B cell (primary cell): ENCODE measurements at regions not wholly inside any gene's neighbourhood (a gene's known extent, or its start where the extent isn't known, plus 50 kb on each side); places are given as distances from the start of the nearest gene placed in this dataset.

Source experiments
- ATAC-seq: fragments of 200-7000 bp; cut with Tn5 transposase; one replicate; pipeline ENCODE4 v1.10.0; 2021; ENCODE audit warnings: low read depth, mild to moderate bottlenecking, moderate number of reproducible peaks, moderate library complexity
- CTCF ChIA-PET: fragments of 350-600 bp; sonication (Branson Sonifier 250); formaldehyde crosslinking; loops from one replicate; lab custom pipeline; 2021; ENCODE audit warnings: antibody characterized with exemption, inconsistent platforms; lab: Charles Lee
- POLR2A ChIA-PET: fragments of 350-600 bp; sonication (Branson Sonifier 250); formaldehyde crosslinking; loops from one replicate; lab custom pipeline; 2021; ENCODE audit warnings: antibody characterized with exemption; lab: Charles Lee
- DNase-seq: peaks from one replicate; pipeline ENCODE4 v3.0.0; 2013
- H2AFZ ChIP-seq: 2 replicates; pipeline ENCODE4 v1.6.1; 2012; ENCODE audit warnings: mild to moderate bottlenecking, low read depth, low read length; ENCODE audit not compliant: insufficient read depth, poor library complexity, severe bottlenecking
- H3K27ac ChIP-seq, 2 donors: 1 replicate in 1 of 2; 2 replicates in 1 of 2; pipeline ENCODE4 v1.5.1; 2012 to 2013; ENCODE audit warnings: low read length in 2 of 2, mild to moderate bottlenecking in 2 of 2, moderate library complexity in 1 of 2
- H3K27me3 ChIP-seq, 4 experiments: fragments of 200-600 bp in 1 of 4; sonication (generic) in 1 of 4; replicated peaks in 1 of 4; 1 replicate in 2 of 4; 2 replicates in 2 of 4; pipeline versions ENCODE4 v1.6.1 to v1.7.0; 2013 to 2016; ENCODE audit warnings: low read length in 3 of 4, mild to moderate bottlenecking in 2 of 4, mixed read lengths in 1 of 4, moderate library complexity in 1 of 4; ENCODE audit not compliant: insufficient read depth in 4 of 4, control insufficient read depth in 3 of 4; ENCODE audit errors: control extremely low read depth in 1 of 4
- H3K36me3 ChIP-seq, 2 experiments: replicated peaks in 1 of 2; 1 replicate in 1 of 2; 2 replicates in 1 of 2; pipeline versions ENCODE4 v1.6.1 to v1.7.1; 2013; ENCODE audit warnings: low read length in 1 of 2; ENCODE audit not compliant: insufficient read depth in 2 of 2, control insufficient read depth in 1 of 2; ENCODE audit errors: control extremely low read depth in 1 of 2, extremely low read depth in 1 of 2
- H3K4me1 ChIP-seq, 2 donors: fragments of 200-600 bp in 1 of 2; sonication (generic) in 1 of 2; 1 replicate in 1 of 2; 2 replicates in 1 of 2; pipeline versions ENCODE4 v1.5.1 to v1.6.1; 2013 to 2017; ENCODE audit warnings: low read length in 2 of 2; ENCODE audit not compliant: control insufficient read depth in 2 of 2, insufficient read depth in 2 of 2
- H3K4me2 ChIP-seq: replicated peaks from 2 replicates; pipeline ENCODE3; 2012; ENCODE audit warnings: mild to moderate bottlenecking, low read depth, low read length; ENCODE audit not compliant: poor library complexity, severe bottlenecking
- H3K4me3 ChIP-seq, 5 experiments: fragments of 200-600 bp in 1 of 5; sonication (generic) in 1 of 5; 1 replicate in 3 of 5; 2 replicates in 2 of 5; pipeline versions ENCODE4 v1.5.1 to v1.7.0; 2011 to 2016; ENCODE audit warnings: low read length in 4 of 5, mild to moderate bottlenecking in 4 of 5, low read depth in 2 of 5, control low read depth in 1 of 5, moderate library complexity in 1 of 5; ENCODE audit not compliant: insufficient read depth in 1 of 5; ENCODE audit errors: control extremely low read depth in 1 of 5, extremely low read depth in 1 of 5
- H3K79me2 ChIP-seq: fragments of 200-600 bp; sonication (generic); one replicate; pipeline ENCODE4 v1.6.0; 2016; ENCODE audit warnings: low read length; ENCODE audit not compliant: control insufficient read depth, insufficient read depth
- H3K9ac ChIP-seq: fragments of 200-600 bp; sonication (generic); 2 replicates; pipeline ENCODE4 v1.6.1; 2017; ENCODE audit warnings: mild to moderate bottlenecking, low read length, moderate library complexity
- H3K9me3 ChIP-seq, 3 donors: one replicate each; pipeline versions ENCODE4 v1.6.1 to v1.7.1; 2013; ENCODE audit warnings: low read length in 2 of 3; ENCODE audit not compliant: control insufficient read depth in 2 of 3, insufficient read depth in 1 of 3; ENCODE audit errors: control extremely low read depth in 1 of 3
- H4K20me1 ChIP-seq: 2 replicates; pipeline ENCODE4 v1.6.0; 2012; ENCODE audit warnings: mild to moderate bottlenecking, low read length; ENCODE audit not compliant: insufficient read depth, control insufficient read depth, poor library complexity, severe bottlenecking
- H3K27ac Mint-ChIP-seq: one replicate; pipeline ENCODE4 v1.8.0; 2021; ENCODE audit warnings: mixed read lengths
- H3K27me3 Mint-ChIP-seq: one replicate; pipeline ENCODE4 v1.8.0; 2021; ENCODE audit warnings: mixed read lengths
- H3K4me1 Mint-ChIP-seq: one replicate; pipeline ENCODE4 v1.8.0; 2021; ENCODE audit warnings: mixed read lengths
- H3K4me3 Mint-ChIP-seq: one replicate; pipeline ENCODE4 v1.8.0; 2021; ENCODE audit warnings: mixed read lengths
- H3K9me3 Mint-ChIP-seq: one replicate; pipeline ENCODE4 v1.8.0; 2022; ENCODE audit warnings: mixed read lengths; ENCODE audit not compliant: insufficient read depth
- EZH2 ChIP-seq: IDR thresholded peaks from 2 replicates; pipeline ENCODE4 v1.6.1; 2012; ENCODE audit warnings: borderline replicate concordance, low read depth, mild to moderate bottlenecking, moderate library complexity, low read length; ENCODE audit not compliant: insufficient read depth, poor library complexity, severe bottlenecking
- WGBS: methylation state at CpG from one replicate; pipeline ENCODE4 v1.1.5; 2013; ENCODE audit warnings: missing lambda C conversion rate; ENCODE audit not compliant: insufficient coverage; 5-methylcytosine and 5-hydroxymethylcytosine counted together
- intact Hi-C: fragments of 100-400 bp; cut with micrococcal nuclease; formaldehyde crosslinking; loops from one replicate; pipeline ENCODE4 v1.10.0; 2022
- TF ChIP-seq, protein P1 (sequence below): fragments of 200-600 bp; IDR thresholded peaks from one replicate; pipeline ENCODE4 v1.8.0; 2022; ENCODE audit warnings: antibody characterized with exemption, mild to moderate bottlenecking

DNA sequence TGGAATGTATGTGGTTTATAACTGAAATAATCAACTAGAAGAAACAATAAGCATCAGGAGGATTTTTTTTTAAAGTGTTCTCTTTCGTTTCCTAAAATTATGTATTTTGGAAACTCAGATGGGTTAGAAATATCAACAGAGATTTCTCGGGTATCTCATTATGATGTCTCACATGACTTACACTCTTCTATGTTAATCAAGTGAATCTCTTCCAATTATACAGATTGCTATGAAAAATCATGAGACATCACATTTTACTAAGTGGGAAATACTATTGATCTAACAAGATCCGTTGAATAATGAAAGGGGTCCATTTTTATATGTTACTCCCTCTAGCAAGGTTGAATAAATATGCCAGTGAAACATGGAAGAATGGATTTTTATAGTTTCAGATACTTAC is 54.7 kb upstream of the NRIP1 start:
- Mint-ChIP-seq H3K4me3 (no peak overlapping the region), H3K27ac (no peak overlapping the region), H3K27me3 (peaks cover 24% of the 10 kb centered on the region), H3K9me3 (no peaks in the 10 kb centered on the region), H3K4me1 (peaks cover 4% of the 10 kb centered on the region)
- DNase-seq (no peak), ATAC-seq (no peak)
- POLR2A ChIA-PET: no interaction called here
- Histone ChIP-seq H3K4me3 (no peak overlapping the region), H3K4me1 (no peaks in the 10 kb centered on the region), H3K27ac (no peak overlapping the region), H3K9me3 (no peaks in the 10 kb centered on the region), H4K20me1 (no peaks in the 10 kb centered on the region), H3K36me3 (no peaks in the 10 kb centered on the region), H2AFZ (no peak overlapping the region), H3K4me2 (no peak overlapping the region), H3K27me3 (no peaks in the 10 kb centered on the region), H3K79me2 (no peaks in the 10 kb centered on the region), H3K9ac (no peak overlapping the region)
- WGBS: no CpG with 5 or more reads among the region's 3 CpGs
- intact Hi-C loops: no loop called here
- TF ChIP-seq, protein P1, sequence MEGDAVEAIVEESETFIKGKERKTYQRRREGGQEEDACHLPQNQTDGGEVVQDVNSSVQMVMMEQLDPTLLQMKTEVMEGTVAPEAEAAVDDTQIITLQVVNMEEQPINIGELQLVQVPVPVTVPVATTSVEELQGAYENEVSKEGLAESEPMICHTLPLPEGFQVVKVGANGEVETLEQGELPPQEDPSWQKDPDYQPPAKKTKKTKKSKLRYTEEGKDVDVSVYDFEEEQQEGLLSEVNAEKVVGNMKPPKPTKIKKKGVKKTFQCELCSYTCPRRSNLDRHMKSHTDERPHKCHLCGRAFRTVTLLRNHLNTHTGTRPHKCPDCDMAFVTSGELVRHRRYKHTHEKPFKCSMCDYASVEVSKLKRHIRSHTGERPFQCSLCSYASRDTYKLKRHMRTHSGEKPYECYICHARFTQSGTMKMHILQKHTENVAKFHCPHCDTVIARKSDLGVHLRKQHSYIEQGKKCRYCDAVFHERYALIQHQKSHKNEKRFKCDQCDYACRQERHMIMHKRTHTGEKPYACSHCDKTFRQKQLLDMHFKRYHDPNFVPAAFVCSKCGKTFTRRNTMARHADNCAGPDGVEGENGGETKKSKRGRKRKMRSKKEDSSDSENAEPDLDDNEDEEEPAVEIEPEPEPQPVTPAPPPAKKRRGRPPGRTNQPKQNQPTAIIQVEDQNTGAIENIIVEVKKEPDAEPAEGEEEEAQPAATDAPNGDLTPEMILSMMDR: no peak
- TF ChIP-seq EZH2: no peak
- CTCF ChIA-PET: no interaction called here

DNA sequence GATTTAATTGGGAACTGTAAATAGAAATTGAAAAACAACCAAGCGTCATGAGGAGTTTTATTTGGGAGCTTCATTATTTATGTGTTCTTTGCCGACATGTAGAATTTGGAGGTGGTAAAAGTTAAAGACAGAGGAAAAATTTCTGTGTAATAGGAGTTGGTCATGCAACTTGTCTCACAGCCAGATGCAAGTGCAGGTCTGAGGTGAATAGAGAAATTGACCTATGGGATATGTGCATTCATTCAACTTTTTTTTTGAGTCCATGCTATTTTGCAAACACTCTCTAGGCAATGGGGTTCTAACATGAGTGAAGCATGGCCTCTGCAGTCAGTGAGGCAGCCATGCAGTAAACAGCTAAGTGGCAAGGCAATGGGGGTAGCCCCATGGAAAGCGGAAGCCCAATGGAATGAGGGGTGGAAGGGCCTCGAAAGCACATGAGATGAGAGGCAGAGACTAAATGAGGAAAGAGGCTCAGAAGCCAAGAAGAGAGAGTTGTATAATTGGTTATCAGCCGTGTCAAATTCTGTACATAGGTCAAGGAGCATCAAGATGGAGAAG is 56.4 kb upstream of the NRIP1 start:
- Histone ChIP-seq H3K27ac (no peak overlapping the region), H4K20me1 (no peaks in the 10 kb centered on the region), H2AFZ (no peak overlapping the region), H3K9me3 (no peaks in the 10 kb centered on the region), H3K4me1 (no peaks in the 10 kb centered on the region), H3K4me3 (no peak overlapping the region), H3K79me2 (no peaks in the 10 kb centered on the region), H3K27me3 (no peaks in the 10 kb centered on the region), H3K36me3 (no peaks in the 10 kb centered on the region), H3K9ac (no peak overlapping the region), H3K4me2 (no peak overlapping the region)
- Mint-ChIP-seq H3K9me3 (no peaks in the 10 kb centered on the region), H3K27me3 (peaks cover 14% of the 10 kb centered on the region), H3K4me3 (no peak overlapping the region), H3K27ac (no peak overlapping the region), H3K4me1 (peaks cover 4% of the 10 kb centered on the region)
- POLR2A ChIA-PET: no interaction called here
- ATAC-seq (no peak), DNase-seq (no peak)
- intact Hi-C loops: no loop called here
- TF ChIP-seq, protein P1: no peak
- no peak for TF ChIP-seq EZH2
- WGBS: 93% methylated on average over 5 of the region's 5 CpGs
- CTCF ChIA-PET: no interaction called here
